Uterus (tissue), 2 donors: ENCODE measurements at regions not wholly inside any gene's neighbourhood (a gene's known extent, or its start where the extent isn't known, plus 50 kb on each side); places are given as distances from the start of the nearest gene placed in this dataset.

Source experiments
- POLR2A ChIP-seq, 2 donors: fragments of 450-650 bp; IDR thresholded peaks; one replicate each; pipeline ENCODE4 v1.6.1; 2016; ENCODE audit warnings: antibody characterized with exemption in 2 of 2, mild to moderate bottlenecking in 1 of 2, moderate library complexity in 1 of 2
- TF ChIP-seq, protein P1 (sequence below), 4 experiments: fragments of 200-600 bp in 2 of 4; fragments of 450-650 bp in 2 of 4; sonication (generic) in 2 of 4; IDR thresholded peaks; one replicate each; pipeline ENCODE4 v1.5.1; 2016 to 2019; ENCODE audit warnings: antibody characterized with exemption in 4 of 4, mild to moderate bottlenecking in 2 of 4, moderate library complexity in 1 of 4

- TF ChIP-seq, protein P1, sequence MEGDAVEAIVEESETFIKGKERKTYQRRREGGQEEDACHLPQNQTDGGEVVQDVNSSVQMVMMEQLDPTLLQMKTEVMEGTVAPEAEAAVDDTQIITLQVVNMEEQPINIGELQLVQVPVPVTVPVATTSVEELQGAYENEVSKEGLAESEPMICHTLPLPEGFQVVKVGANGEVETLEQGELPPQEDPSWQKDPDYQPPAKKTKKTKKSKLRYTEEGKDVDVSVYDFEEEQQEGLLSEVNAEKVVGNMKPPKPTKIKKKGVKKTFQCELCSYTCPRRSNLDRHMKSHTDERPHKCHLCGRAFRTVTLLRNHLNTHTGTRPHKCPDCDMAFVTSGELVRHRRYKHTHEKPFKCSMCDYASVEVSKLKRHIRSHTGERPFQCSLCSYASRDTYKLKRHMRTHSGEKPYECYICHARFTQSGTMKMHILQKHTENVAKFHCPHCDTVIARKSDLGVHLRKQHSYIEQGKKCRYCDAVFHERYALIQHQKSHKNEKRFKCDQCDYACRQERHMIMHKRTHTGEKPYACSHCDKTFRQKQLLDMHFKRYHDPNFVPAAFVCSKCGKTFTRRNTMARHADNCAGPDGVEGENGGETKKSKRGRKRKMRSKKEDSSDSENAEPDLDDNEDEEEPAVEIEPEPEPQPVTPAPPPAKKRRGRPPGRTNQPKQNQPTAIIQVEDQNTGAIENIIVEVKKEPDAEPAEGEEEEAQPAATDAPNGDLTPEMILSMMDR (IDR thresholded peaks at IDR 0.05) = no peak
- no peak for TF ChIP-seq POLR2A (IDR thresholded peaks at IDR 0.05)
Observed at GRCh38 chr2:176936410-176936809, 276.2 kb upstream of the HNRNPA3 start.
